Fibroblast of lung (primary cell): ENCODE measurements at regions not wholly inside any gene's neighbourhood (a gene's known extent, or its start where the extent isn't known, plus 50 kb on each side); places are given as distances from the start of the nearest gene placed in this dataset.

Experiments used
- DNase-seq, 2 donors: peaks; one replicate each; pipeline versions ENCODE4 v3.0.0 to v3.0.0-alpha.2; 2010; ENCODE audit warnings: low read depth in 2 of 2
- H2AFZ ChIP-seq: 2 replicates; pipeline ENCODE4 v1.5.1; 2012; ENCODE audit warnings: low read length, control low read depth, inconsistent platforms
- H3K27ac ChIP-seq: 2 replicates; pipeline ENCODE4 v1.5.1; 2011; ENCODE audit warnings: low read length, control low read depth; ENCODE audit not compliant: insufficient read depth
- H3K27me3 ChIP-seq: 2 replicates; pipeline ENCODE4 v1.5.1; 2011; ENCODE audit warnings: mild to moderate bottlenecking, low read length; ENCODE audit not compliant: control insufficient read depth, insufficient read depth
- H3K36me3 ChIP-seq: 2 replicates; pipeline ENCODE4 v1.5.1; 2011; ENCODE audit warnings: low read length; ENCODE audit not compliant: control insufficient read depth, insufficient read depth
- H3K4me1 ChIP-seq: 2 replicates; pipeline ENCODE4 v1.5.1; 2011; ENCODE audit warnings: low read length; ENCODE audit not compliant: control insufficient read depth, insufficient read depth; ENCODE audit errors: extremely low read depth
- H3K4me2 ChIP-seq: 2 replicates; pipeline ENCODE4 v1.5.1; 2011; ENCODE audit warnings: low read length, control low read depth; ENCODE audit not compliant: insufficient read depth; ENCODE audit errors: extremely low read depth
- H3K4me3 ChIP-seq, 4 experiments: fragments of 200-600 bp in 1 of 4; sonication (generic) in 1 of 4; replicated peaks in 1 of 4; 2 replicates each; pipeline ENCODE4 v1.5.1; 2011 to 2016; ENCODE audit warnings: low read length in 4 of 4, low read depth in 3 of 4, mild to moderate bottlenecking in 3 of 4, control low read depth in 2 of 4, inconsistent platforms in 1 of 4, mixed read lengths in 1 of 4; ENCODE audit not compliant: insufficient read depth in 1 of 4; ENCODE audit errors: control extremely low read depth in 1 of 4
- H3K79me2 ChIP-seq: 2 replicates; pipeline ENCODE4 v1.5.1; 2012; ENCODE audit warnings: mild to moderate bottlenecking, low read length, inconsistent platforms; ENCODE audit not compliant: control insufficient read depth, insufficient read depth
- H3K9ac ChIP-seq: 2 replicates; pipeline ENCODE4 v1.5.1; 2011; ENCODE audit warnings: mild to moderate bottlenecking, low read length, control low read depth; ENCODE audit not compliant: insufficient read depth
- H3K9me3 ChIP-seq: 2 replicates; pipeline ENCODE4 v1.5.1; 2012; ENCODE audit warnings: low read depth, low read length; ENCODE audit not compliant: control insufficient read depth, insufficient read depth
- H4K20me1 ChIP-seq: 2 replicates; pipeline ENCODE4 v1.5.1; 2011; ENCODE audit warnings: low read length; ENCODE audit not compliant: control insufficient read depth, insufficient read depth; ENCODE audit errors: extremely low read depth
- CTCF ChIP-seq, 2 donors: IDR thresholded peaks in 1 of 2; conservative IDR thresholded peaks in 1 of 2; 1 replicate in 1 of 2; 2 replicates in 1 of 2; pipeline ENCODE4 v1.5.1; 2011 to 2012; ENCODE audit warnings: low read length in 2 of 2, control low read depth in 1 of 2, inconsistent platforms in 1 of 2, low read depth in 1 of 2, mild to moderate bottlenecking in 1 of 2
- EZH2 ChIP-seq: IDR thresholded peaks from 2 replicates; pipeline ENCODE4 v1.5.1; 2012; ENCODE audit warnings: low read length, control low read depth, mild to moderate bottlenecking; ENCODE audit errors: missing control alignments

- Histone ChIP-seq H3K27ac (no peak overlapping the region), H3K27me3 (no peaks in the 10 kb centered on the region), H3K9ac (no peak overlapping the region), H4K20me1 (no peaks in the 10 kb centered on the region), H3K4me3 (no peak overlapping the region), H3K4me1 (no peaks in the 10 kb centered on the region), H3K79me2 (no peaks in the 10 kb centered on the region), H3K36me3 (no peaks in the 10 kb centered on the region), H3K9me3 (no peaks in the 10 kb centered on the region), H2AFZ (no peak overlapping the region), H3K4me2 (no peak overlapping the region)
- TF ChIP-seq CTCF (conservative IDR thresholded peaks at IDR 0.05 in 1 of 2, IDR thresholded peaks at IDR 0.05 in 1 of 2; ENCODE audit: low read depth in 1 of 2, low read length in 2 of 2) (no peak), EZH2 (no peak)
- no peak for DNase-seq
Observed at GRCh38 chr3:981156-981555, 111.7 kb upstream of the CNTN6 start.

GRCh38 chr3:988785-989184, 104.0 kb upstream of the CNTN6 start:
- H3K79me2 ChIP-seq: no peaks in the 10 kb centered on the region
- no peaks in the 10 kb centered on the region for H3K27me3 ChIP-seq
- no peak overlapping the region for H3K4me3 ChIP-seq
- no peaks in the 10 kb centered on the region for H3K4me1 ChIP-seq
- H2AFZ ChIP-seq: no peak overlapping the region
- H3K9ac ChIP-seq: no peak overlapping the region
- H3K36me3 ChIP-seq: no peaks in the 10 kb centered on the region
- H4K20me1 ChIP-seq: no peaks in the 10 kb centered on the region
- no peak overlapping the region for H3K27ac ChIP-seq
- no peaks in the 10 kb centered on the region for H3K9me3 ChIP-seq
- TF ChIP-seq EZH2 (no peak), CTCF (conservative IDR thresholded peaks at IDR 0.05 in 1 of 2, IDR thresholded peaks at IDR 0.05 in 1 of 2; ENCODE audit: low read depth in 1 of 2, low read length in 2 of 2) (no peak)
- DNase-seq: no peak
- no peak overlapping the region for H3K4me2 ChIP-seq

- DNase-seq: no peak
Observed at GRCh38 chr3:992871-993270, 100.0 kb upstream of the CNTN6 start.

More at GRCh38 chr3:992871-993270, 100.0 kb upstream of the CNTN6 start:
- no peaks in the 10 kb centered on the region for H3K4me1 ChIP-seq
- H3K79me2 ChIP-seq: no peaks in the 10 kb centered on the region
- no peak for TF ChIP-seq CTCF (conservative IDR thresholded peaks at IDR 0.05 in 1 of 2, IDR thresholded peaks at IDR 0.05 in 1 of 2; ENCODE audit: low read depth in 1 of 2, low read length in 2 of 2)
- no peak for TF ChIP-seq EZH2
- no peak overlapping the region for H3K27ac ChIP-seq
- no peak overlapping the region for H3K4me2 ChIP-seq
- no peaks in the 10 kb centered on the region for H3K27me3 ChIP-seq
- no peaks in the 10 kb centered on the region for H3K36me3 ChIP-seq
- no peaks in the 10 kb centered on the region for H3K9me3 ChIP-seq
- H3K9ac ChIP-seq: no peak overlapping the region
- H3K4me3 ChIP-seq: no peak overlapping the region
- no peak overlapping the region for H2AFZ ChIP-seq
- no peaks in the 10 kb centered on the region for H4K20me1 ChIP-seq
